Endothelial cell of umbilical vein (primary cell): ENCODE measurements at regions not wholly inside any gene's neighbourhood (a gene's known extent, or its start where the extent isn't known, plus 50 kb on each side); places are given as distances from the start of the nearest gene placed in this dataset.

Experiments used
- BruUV-seq: library from RNA; stranded (reverse); fragments of 400-500 nt; replicated peaks from 2 replicates; lab custom pipeline; 2021; lab: Mats Ljungman, UMichigan
- CTCF ChIA-PET: fragments of 300-600, 350-600 bp; sonication (Branson Sonifier 250); formaldehyde crosslinking; loops from one replicate; lab custom pipeline; 2021; ENCODE audit warnings: antibody characterized with exemption, inconsistent platforms; lab: Charles Lee
- POLR2A ChIA-PET: fragments of 300-600, 350-600 bp; sonication (Branson Sonifier 250); formaldehyde crosslinking; loops from one replicate; lab custom pipeline; 2021; ENCODE audit warnings: antibody characterized with exemption, inconsistent platforms; lab: Charles Lee
- DNase-seq: peaks from one replicate; pipeline ENCODE4 v3.0.0-alpha.2; 2011; ENCODE audit warnings: low read depth, low spot score
- FAIRE-seq: peaks from 2 replicates; lab custom pipeline; 2011; peaks lifted over from hg19 to GRCh38; lab: Jason Lieb, UNC
- H2AFZ ChIP-seq: 2 replicates; pipeline ENCODE4 v1.6.0; 2012; ENCODE audit warnings: low read depth, low read length, control low read depth, inconsistent platforms
- H3K27ac ChIP-seq: 2 replicates; pipeline ENCODE4 v1.5.1; 2011; ENCODE audit warnings: low read depth, mild to moderate bottlenecking, control low read depth, low read length, moderate library complexity; ENCODE audit not compliant: insufficient read depth
- H3K27me3 ChIP-seq, 2 experiments: 2 replicates each; pipeline versions ENCODE4 v1.6.0 to v1.6.1; 2011; ENCODE audit warnings: low read length in 2 of 2, mixed read lengths in 1 of 2; ENCODE audit not compliant: control insufficient read depth in 2 of 2, insufficient read depth in 2 of 2
- H3K36me3 ChIP-seq, 2 experiments: 2 replicates in 1 of 2; 3 replicates in 1 of 2; pipeline ENCODE4 v1.5.1; 2011; ENCODE audit warnings: low read length in 2 of 2, mild to moderate bottlenecking in 1 of 2, moderate library complexity in 1 of 2; ENCODE audit not compliant: control insufficient read depth in 2 of 2, insufficient read depth in 2 of 2; ENCODE audit errors: extremely low read depth in 1 of 2
- H3K4me1 ChIP-seq: 3 replicates; pipeline ENCODE4 v1.5.1; 2011; ENCODE audit warnings: mild to moderate bottlenecking, low read length; ENCODE audit not compliant: control insufficient read depth, insufficient read depth; ENCODE audit errors: extremely low read depth
- H3K4me2 ChIP-seq: 2 replicates; pipeline ENCODE4 v1.6.1; 2011; ENCODE audit warnings: low read length, control low read depth, mixed read lengths; ENCODE audit not compliant: insufficient read depth
- H3K4me3 ChIP-seq, 3 experiments: fragments of 200-600 bp in 1 of 3; sonication (generic), shearing (Covaris generic) in 1 of 3; replicated peaks in 1 of 3; 2 replicates each; pipeline ENCODE4 v1.5.1; 2011 to 2016; ENCODE audit warnings: control low read depth in 3 of 3, low read length in 3 of 3, mild to moderate bottlenecking in 2 of 3, inconsistent platforms in 1 of 3, low read depth in 1 of 3, moderate library complexity in 1 of 3; ENCODE audit not compliant: insufficient read depth in 1 of 3
- H3K79me2 ChIP-seq: 2 replicates; pipeline ENCODE4 v1.6.0; 2012; ENCODE audit warnings: low read length, inconsistent platforms; ENCODE audit not compliant: control insufficient read depth, insufficient read depth
- H3K9ac ChIP-seq: replicated peaks from 2 replicates; pipeline ENCODE3; 2011; ENCODE audit warnings: low read length, control low read depth; ENCODE audit not compliant: insufficient read depth; ENCODE audit errors: extremely low read depth
- H3K9me1 ChIP-seq: replicated peaks from 3 replicates; pipeline ENCODE4 v1.6.0; 2011; ENCODE audit warnings: mild to moderate bottlenecking, low read length; ENCODE audit not compliant: control insufficient read depth, insufficient read depth; ENCODE audit errors: extremely low read depth
- H3K9me3 ChIP-seq: replicated peaks from 2 replicates; pipeline ENCODE4 v1.5.1; 2012; ENCODE audit warnings: low read length, inconsistent platforms; ENCODE audit not compliant: control insufficient read depth, insufficient read depth
- H4K20me1 ChIP-seq: replicated peaks from 2 replicates; pipeline ENCODE3; 2011; ENCODE audit warnings: mild to moderate bottlenecking, low read length; ENCODE audit not compliant: control insufficient read depth, insufficient read depth; ENCODE audit errors: extremely low read depth
- CTCF ChIP-seq, 2 donors: IDR thresholded peaks; 1 replicate in 1 of 2; 2 replicates in 1 of 2; pipeline ENCODE4 v1.5.1; 2011; ENCODE audit warnings: low read length in 2 of 2, mild to moderate bottlenecking in 2 of 2, moderate library complexity in 2 of 2, control low read depth in 1 of 2, inconsistent platforms in 1 of 2, low read depth in 1 of 2; ENCODE audit not compliant: insufficient read depth in 1 of 2; ENCODE audit errors: extremely low read depth in 1 of 2
- EZH2 ChIP-seq: IDR thresholded peaks from 2 replicates; pipeline ENCODE4 v1.6.1; 2012; ENCODE audit warnings: borderline replicate concordance, low read depth, mild to moderate bottlenecking, moderate library complexity, low read length, inconsistent platforms; ENCODE audit not compliant: severe bottlenecking
- FOS ChIP-seq: IDR thresholded peaks from 2 replicates; pipeline ENCODE4 v1.6.1; 2011; ENCODE audit warnings: mild to moderate bottlenecking, low read length, moderate library complexity, borderline replicate concordance; ENCODE audit not compliant: insufficient read depth
- GATA2 ChIP-seq: IDR thresholded peaks from 2 replicates; pipeline ENCODE4 v1.7.0; 2011; ENCODE audit warnings: low read depth, mild to moderate bottlenecking, moderate library complexity, mixed read lengths, low read length; ENCODE audit not compliant: insufficient read length, insufficient read depth
- JUN ChIP-seq: IDR thresholded peaks from 2 replicates; pipeline ENCODE4 v1.6.1; 2011; ENCODE audit warnings: borderline replicate concordance, low read depth; ENCODE audit not compliant: insufficient read length, insufficient read depth
- MAX ChIP-seq: IDR thresholded peaks from 2 replicates; pipeline ENCODE4 v1.6.1; 2011; ENCODE audit not compliant: insufficient read depth, insufficient read length
- MYC ChIP-seq: IDR thresholded peaks from one replicate; pipeline ENCODE4 v1.6.1; 2011; ENCODE audit warnings: mild to moderate bottlenecking, low read depth, low read length
- POLR2A ChIP-seq: IDR thresholded peaks from 2 replicates; pipeline ENCODE4 v1.6.1; 2012; ENCODE audit warnings: low read depth, mild to moderate bottlenecking, control low read depth, low read length
- POLR2AphosphoS5 ChIP-seq: IDR thresholded peaks from 2 replicates; pipeline ENCODE4 v1.6.1; 2012; ENCODE audit warnings: low read depth, mild to moderate bottlenecking, control low read depth, low read length, moderate library complexity; ENCODE audit not compliant: insufficient read depth
- dilution Hi-C: fragments of 300-500 bp; cut with MboI; formaldehyde crosslinking; loops from one replicate; pipeline ENCODE4 v1.15.0; 2019; ENCODE audit warnings: low sequenced_read_pairs; ENCODE audit not compliant: extremely low pct_ligation_motif_present
- intact Hi-C: fragments of 100-400 bp; cut with micrococcal nuclease; formaldehyde crosslinking; loops from one replicate; pipeline ENCODE4 v1.10.0; 2022

GRCh38 chr3:74338998-74339397 lies 275.5 kb downstream of the CNTN3 start:
- Histone ChIP-seq H3K79me2 (no peaks in the 10 kb centered on the region), H3K4me2 (no peak overlapping the region), H4K20me1 (no peaks in the 10 kb centered on the region), H3K9me1 (no peaks in the 10 kb centered on the region), H3K36me3 (no peaks in the 10 kb centered on the region), H2AFZ (no peak overlapping the region), H3K4me3 (no peak overlapping the region), H3K9ac (no peak overlapping the region), H3K27ac (no peak overlapping the region), H3K9me3 (peaks cover 2% of the 10 kb centered on the region), H3K27me3 (no peaks in the 10 kb centered on the region), H3K4me1 (no peaks in the 10 kb centered on the region)
- DNase-seq, result no peak
- no peak for FAIRE-seq
- ChIA-PET POLR2A (no interaction called here), CTCF (no interaction called here)
- dilution Hi-C loops, result no loop called here
- TF ChIP-seq POLR2A, result no peak
- TF ChIP-seq CTCF (IDR thresholded peaks at IDR 0.05; ENCODE audit: extremely low read depth in 1 of 2, insufficient read depth in 1 of 2, low read depth in 1 of 2, low read length in 2 of 2), result no peak
- no peak for TF ChIP-seq EZH2
- no peak for TF ChIP-seq MAX
- TF ChIP-seq FOS, result no peak
- no TSS peak for BruUV-seq
- intact Hi-C loops, result no loop called here

GRCh38 chr3:74332165-74332564 lies 282.3 kb downstream of the CNTN3 start:
- no peak overlapping the region for H3K27ac ChIP-seq
- no peak for TF ChIP-seq MAX
- no peak for TF ChIP-seq POLR2AphosphoS5
- TF ChIP-seq MYC, result no peak
- TF ChIP-seq POLR2A, result no peak
- no peak for TF ChIP-seq CTCF (IDR thresholded peaks at IDR 0.05; ENCODE audit: extremely low read depth in 1 of 2, insufficient read depth in 1 of 2, low read depth in 1 of 2, low read length in 2 of 2)
- TF ChIP-seq GATA2, result no peak
- no peak for TF ChIP-seq EZH2
- TF ChIP-seq FOS, result no peak
- TF ChIP-seq JUN, result no peak
- H3K27me3 ChIP-seq, result no peaks in the 10 kb centered on the region
- no peak overlapping the region for H3K4me2 ChIP-seq
- H3K36me3 ChIP-seq, result no peaks in the 10 kb centered on the region
- H3K9me3 ChIP-seq, result no peaks in the 10 kb centered on the region
- DNase-seq (no peak), FAIRE-seq (no peak)
- H2AFZ ChIP-seq, result no peak overlapping the region
- H3K79me2 ChIP-seq, result no peaks in the 10 kb centered on the region
- POLR2A ChIA-PET, result no interaction called here
- H3K4me1 ChIP-seq, result no peaks in the 10 kb centered on the region
- no peaks in the 10 kb centered on the region for H4K20me1 ChIP-seq
- no peak overlapping the region for H3K9ac ChIP-seq
- H3K4me3 ChIP-seq, result no peak overlapping the region
- BruUV-seq, result no TSS peak
- CTCF ChIA-PET, result no interaction called here
- H3K9me1 ChIP-seq, result no peaks in the 10 kb centered on the region
- dilution Hi-C loops, result no loop called here
- intact Hi-C loops, result no loop called here
